HepG2 (cell line): ENCODE measurements at regions not wholly inside any gene's neighbourhood (a gene's known extent, or its start where the extent isn't known, plus 50 kb on each side); places are given as distances from the start of the nearest gene placed in this dataset.

Source experiments
- ATAC-seq: fragments of 200-7000 bp; cut with Tn5 transposase; 3 replicates; pipeline ENCODE4 v1.9.1; 2020; ENCODE audit warnings: mild to moderate bottlenecking, moderate library complexity
- BruUV-seq: library from RNA; stranded (reverse); fragments of 400-500 nt; replicated peaks from 2 replicates; lab custom pipeline; 2021; lab: Mats Ljungman, UMichigan
- CTCF ChIA-PET: fragments of 300-600 bp; formaldehyde crosslinking; extraction: SDS; loops from one replicate; lab custom pipeline; 2021; ENCODE audit warnings: low total read pairs, inconsistent platforms, low intra/inter-chr PET ratio; lab: Yijun Ruan, JAX
- POLR2A ChIA-PET: fragments of 350-600 bp; sonication (Branson Sonifier 250); formaldehyde crosslinking; loops from one replicate; lab custom pipeline; 2020; ENCODE audit warnings: antibody characterized with exemption, inconsistent platforms; lab: Yijun Ruan, JAX
- DNase-seq: peaks from one replicate; pipeline ENCODE4 v3.0.0-alpha.2; 2015; ENCODE audit warnings: low spot score
- FAIRE-seq: peaks from 3 replicates; lab custom pipeline; 2011; peaks lifted over from hg19 to GRCh38; lab: Jason Lieb, UNC
- H2AFZ ChIP-seq: one replicate; pipeline ENCODE4 v1.6.1; 2011; ENCODE audit warnings: low read length, inconsistent platforms
- H3K27ac ChIP-seq: fragments of 300-600 bp; 3 replicates; pipeline ENCODE4 v1.8.0; 2011; ENCODE audit warnings: mixed run types, mild to moderate bottlenecking, mixed read lengths, low read length, inconsistent platforms; ENCODE audit not compliant: insufficient read depth; ENCODE audit errors: extremely low read length
- H3K27me3 ChIP-seq, 2 experiments: fragments of 200-600 bp in 1 of 2; 2 replicates in 1 of 2; 3 replicates in 1 of 2; pipeline versions ENCODE4 v1.6.0 to v1.8.0; 2011; ENCODE audit warnings: low read length in 2 of 2, mild to moderate bottlenecking in 2 of 2, moderate library complexity in 2 of 2, inconsistent platforms in 1 of 2; ENCODE audit not compliant: insufficient read depth in 2 of 2, control insufficient read depth in 1 of 2
- H3K36me3 ChIP-seq, 2 experiments: fragments of 200-600 bp in 1 of 2; replicated peaks in 1 of 2; 2 replicates in 1 of 2; 3 replicates in 1 of 2; pipeline versions ENCODE4 v1.5.1 to v1.8.0; 2011; ENCODE audit warnings: low read length in 2 of 2, inconsistent platforms in 1 of 2; ENCODE audit not compliant: insufficient read depth in 2 of 2, control insufficient read depth in 1 of 2
- H3K4me1 ChIP-seq: 2 replicates; pipeline ENCODE4 v1.5.1; 2012; ENCODE audit warnings: low read length, inconsistent platforms; ENCODE audit not compliant: insufficient read depth
- H3K4me2 ChIP-seq: 2 replicates; pipeline ENCODE4 v1.6.0; 2011; ENCODE audit warnings: low read depth, low read length, inconsistent platforms
- H3K4me3 ChIP-seq, 3 experiments: fragments of 200-600 bp in 1 of 3; sonication (generic), shearing (Covaris generic) in 1 of 3; replicated peaks in 1 of 3; 2 replicates each; pipeline ENCODE4 v1.5.1; 2011 to 2016; ENCODE audit warnings: low read length in 3 of 3, inconsistent platforms in 2 of 3, low read depth in 2 of 3, mild to moderate bottlenecking in 2 of 3, control low read depth in 1 of 3, mixed read lengths in 1 of 3; ENCODE audit not compliant: insufficient read depth in 1 of 3
- H3K79me2 ChIP-seq: one replicate; pipeline ENCODE4 v1.6.1; 2011; ENCODE audit warnings: low read length, inconsistent platforms; ENCODE audit not compliant: insufficient read depth
- H3K9ac ChIP-seq: 2 replicates; pipeline ENCODE4 v1.6.0; 2011; ENCODE audit warnings: mild to moderate bottlenecking, low read depth, low read length, inconsistent platforms; ENCODE audit not compliant: insufficient read depth
- H3K9me3 ChIP-seq: 2 replicates; pipeline ENCODE4 v1.5.1; 2012; ENCODE audit warnings: mild to moderate bottlenecking, low read length
- H4K20me1 ChIP-seq: 2 replicates; pipeline ENCODE4 v1.6.0; 2011; ENCODE audit warnings: inconsistent platforms, mild to moderate bottlenecking, low read length, moderate library complexity; ENCODE audit not compliant: insufficient read depth
- ELF1 ChIP-seq: sonication (generic); formaldehyde crosslinking; IDR thresholded peaks from 2 replicates; pipeline ENCODE4 v1.4.0; 2020; ENCODE audit warnings: missing genetic modification reagents
- FIP1L1 ChIP-seq: fragments of 200-400 bp; formaldehyde crosslinking; IDR thresholded peaks from 2 replicates; pipeline ENCODE4 v1.6.1; 2018; ENCODE audit warnings: low read depth, mild to moderate bottlenecking, low read length, moderate library complexity, borderline replicate concordance; ENCODE audit not compliant: insufficient read depth
- MEIS1 ChIP-seq: sonication (generic); formaldehyde crosslinking; IDR thresholded peaks from 2 replicates; pipeline ENCODE4 v1.9.0; 2021; ENCODE audit warnings: mild to moderate bottlenecking, missing genetic modification reagents, moderate library complexity, borderline replicate concordance
- NAIF1 ChIP-seq: sonication (generic); formaldehyde crosslinking; IDR thresholded peaks from 2 replicates; pipeline ENCODE4 v1.5.0; 2020; ENCODE audit warnings: mild to moderate bottlenecking, missing genetic modification reagents, borderline replicate concordance
- RBAK ChIP-seq: sonication (generic); formaldehyde crosslinking; IDR thresholded peaks from 2 replicates; pipeline ENCODE4 v1.5.1; 2020; ENCODE audit warnings: mild to moderate bottlenecking, missing genetic modification reagents
- SRF ChIP-seq: IDR thresholded peaks from 2 replicates; pipeline ENCODE4 v1.6.1; 2011; ENCODE audit warnings: mild to moderate bottlenecking, low read depth, low read length, moderate library complexity
- ZKSCAN5 ChIP-seq: sonication (generic); formaldehyde crosslinking; IDR thresholded peaks from 2 replicates; pipeline ENCODE4 v1.5.1; 2020; ENCODE audit warnings: mild to moderate bottlenecking, missing genetic modification reagents
- ZNF629 ChIP-seq: sonication (generic); formaldehyde crosslinking; conservative IDR thresholded peaks from 2 replicates; pipeline ENCODE4 v1.5.0; 2020; ENCODE audit warnings: missing genetic modification reagents
- WGBS: methylation state at CpG from one replicate; pipeline ENCODE4 v1.1.6; 2017; ENCODE audit warnings: low lambda C conversion rate; 5-methylcytosine and 5-hydroxymethylcytosine counted together
- in situ Hi-C: cut with HindIII; loops from 2 replicates; pipeline ENCODE4 v1.10.0; 2017; ENCODE audit warnings: low pct_unique_long_range_greater_than_20kb; ENCODE audit not compliant: extremely low pct_ligation_motif_present
- intact Hi-C: fragments of 100-400 bp; cut with micrococcal nuclease; formaldehyde crosslinking; loops from one replicate; pipeline ENCODE4 v1.10.0; 2022; ENCODE audit not compliant: unreplicated experiment

DNA sequence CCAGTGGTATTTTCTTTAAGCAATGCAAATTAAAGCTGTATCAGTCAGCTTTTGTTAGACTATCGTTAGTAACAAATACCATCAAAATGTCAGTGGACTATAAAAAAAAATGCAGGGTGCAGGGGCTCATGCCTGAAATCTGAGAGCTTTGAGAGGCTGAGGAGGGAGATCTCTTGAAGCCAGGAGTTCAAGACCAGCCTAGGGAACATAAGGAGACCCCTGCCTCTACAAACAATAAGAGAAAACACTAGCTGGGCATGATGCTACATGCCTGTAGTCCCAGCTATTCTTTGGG, 253.7 kb downstream of the MYCN start:
- Histone ChIP-seq H3K79me2 (no peaks in the 10 kb centered on the region), H3K27me3 (no peaks in the 10 kb centered on the region; a peak in 1 of 5 replicates), H3K9me3 (no peaks in the 10 kb centered on the region), H3K4me3 (no peak overlapping the region), H3K4me2 (no peak overlapping the region), H3K4me1 (peaks cover 39% of the 10 kb centered on the region), H2AFZ (no peak overlapping the region), H4K20me1 (no peaks in the 10 kb centered on the region), H3K9ac (no peak overlapping the region), H3K36me3 (no peaks in the 10 kb centered on the region), H3K27ac (no peak overlapping the region)
- ChIA-PET POLR2A (no interaction called here), CTCF (no interaction called here)
- no peak for TF ChIP-seq NAIF1 (CRISPR knock-in tag)
- TF ChIP-seq MEIS1 (CRISPR knock-in tag), result no peak
- TF ChIP-seq ELF1 (CRISPR knock-in tag), result no peak
- no peak for TF ChIP-seq SRF
- TF ChIP-seq RBAK, result peak; percentile 87
- TF ChIP-seq ZKSCAN5 (CRISPR knock-in tag), result no peak
- BruUV-seq, result no TSS peak
- ATAC-seq, result no peak
- DNase-seq, result no peak
- 68% methylated on average over 1 of the region's 1 CpG for WGBS
- intact Hi-C loops, result no loop called here
- in situ Hi-C loops, result no loop called here
- FAIRE-seq, result no peak

DNA sequence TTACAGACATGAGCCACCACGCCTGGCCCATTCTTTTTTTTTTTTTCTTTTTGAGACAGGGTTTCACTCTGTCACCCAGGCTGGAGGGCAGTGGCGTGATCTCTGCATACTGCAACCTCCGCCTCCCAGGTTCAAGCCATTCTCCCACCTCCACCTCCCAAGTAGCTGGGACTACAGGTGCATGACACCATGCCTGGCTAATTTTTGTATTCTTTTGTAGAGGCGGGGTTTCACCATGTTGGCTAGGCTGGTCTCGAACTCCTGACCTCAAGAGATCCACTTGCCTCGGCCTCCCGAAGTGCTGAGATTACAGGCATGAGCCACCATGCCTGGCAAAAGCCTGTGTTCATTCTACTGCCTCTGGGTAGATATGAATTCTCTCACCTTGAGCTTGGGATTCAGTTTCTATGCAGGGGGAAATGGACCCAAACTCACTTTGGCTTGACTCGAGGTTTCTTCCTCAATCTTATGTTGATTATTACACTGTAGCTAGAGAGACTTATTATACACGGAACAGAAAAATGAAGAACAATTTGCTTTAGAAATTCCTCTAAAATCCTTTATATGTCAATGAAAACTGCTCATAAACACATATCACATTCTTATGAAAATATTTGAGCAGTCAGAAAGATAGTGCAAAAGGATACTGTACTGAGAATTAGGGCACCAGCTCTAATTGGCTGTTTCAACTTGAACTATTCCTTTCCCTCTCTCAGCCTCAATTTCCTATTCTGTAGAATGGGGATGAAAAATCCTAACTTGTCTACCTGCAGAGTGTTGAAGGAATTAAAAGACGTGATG, 252.3 kb downstream of the MYCN start:
- Histone ChIP-seq H3K27ac (no peak overlapping the region), H3K79me2 (no peaks in the 10 kb centered on the region), H4K20me1 (no peaks in the 10 kb centered on the region), H3K9me3 (no peaks in the 10 kb centered on the region), H3K4me1 (peaks cover 31% of the 10 kb centered on the region), H3K4me3 (no peak overlapping the region), H3K27me3 (no peaks in the 10 kb centered on the region; a peak in 1 of 5 replicates), H3K9ac (no peak overlapping the region), H3K4me2 (no peak overlapping the region), H2AFZ (no peak overlapping the region), H3K36me3 (no peaks in the 10 kb centered on the region)
- ChIA-PET POLR2A (no interaction called here), CTCF (no interaction called here)
- ATAC-seq (no peak), DNase-seq (no peak), FAIRE-seq (no peak)
- in situ Hi-C loops (no loop called here), intact Hi-C loops (no loop called here)
- TF ChIP-seq FIP1L1 (no peak), ZNF629 (CRISPR knock-in tag) (peak; percentile 73)
- WGBS, result 56% methylated on average over 10 of the region's 10 CpGs
- no TSS peak for BruUV-seq
